SJSA1 (cell line): ENCODE measurements at regions not wholly inside any gene's neighbourhood (a gene's known extent, or its start where the extent isn't known, plus 50 kb on each side); places are given as distances from the start of the nearest gene placed in this dataset.

Source experiments
- DNase-seq, 2 experiments: peaks; one replicate each; pipeline ENCODE4 v3.0.0-alpha.2; 2015 to 2020; ENCODE audit warnings: low spot score in 2 of 2, low read depth in 1 of 2
- H3K27ac ChIP-seq: fragments of 250-450 bp; sonication (Bioruptor Pico); 2 replicates; pipeline ENCODE4 v1.5.1; 2020; ENCODE audit warnings: mild to moderate bottlenecking, moderate library complexity
- H3K27me3 ChIP-seq: fragments of 250-450 bp; sonication (Bioruptor Pico); replicated peaks from 2 replicates; pipeline ENCODE4 v1.5.1; 2020; ENCODE audit warnings: mild to moderate bottlenecking, moderate library complexity
- H3K36me3 ChIP-seq: fragments of 250-450 bp; sonication (Bioruptor Pico); 2 replicates; pipeline ENCODE4 v1.5.1; 2020; ENCODE audit warnings: mild to moderate bottlenecking
- H3K4me1 ChIP-seq: fragments of 250-450 bp; sonication (Bioruptor Pico); replicated peaks from 2 replicates; pipeline ENCODE4 v1.6.1; 2021; ENCODE audit warnings: mild to moderate bottlenecking
- H3K4me3 ChIP-seq: fragments of 250-450 bp; sonication (Bioruptor Pico); 2 replicates; pipeline ENCODE4 v1.5.1; 2020; ENCODE audit warnings: mild to moderate bottlenecking
- H3K9me3 ChIP-seq: fragments of 250-450 bp; sonication (Bioruptor Pico); replicated peaks from 2 replicates; pipeline ENCODE4 v1.5.1; 2020; ENCODE audit warnings: mild to moderate bottlenecking

- Histone ChIP-seq H3K4me3 (no peak overlapping the region), H3K27me3 (no peaks in the 10 kb centered on the region), H3K36me3 (no peaks in the 10 kb centered on the region), H3K9me3 (no peaks in the 10 kb centered on the region), H3K27ac (no peak overlapping the region), H3K4me1 (no peaks in the 10 kb centered on the region)
- DNase-seq, result no peak
Measured at GRCh38 chr11:80758787-80759186, 1318.0 kb upstream of the TENM4 start.

GRCh38 chr11:80748207-80748925 lies 1307.5 kb upstream of the TENM4 start:
- Histone ChIP-seq H3K4me3 (no peak overlapping the region), H3K27me3 (no peaks in the 10 kb centered on the region), H3K9me3 (no peaks in the 10 kb centered on the region), H3K36me3 (no peaks in the 10 kb centered on the region), H3K27ac (no peak overlapping the region), H3K4me1 (no peaks in the 10 kb centered on the region)
- DNase-seq, result no peak

- Histone ChIP-seq H3K27ac (no peak overlapping the region), H3K4me3 (no peak overlapping the region), H3K27me3 (no peaks in the 10 kb centered on the region), H3K9me3 (no peaks in the 10 kb centered on the region), H3K4me1 (no peaks in the 10 kb centered on the region), H3K36me3 (no peaks in the 10 kb centered on the region)
- DNase-seq, result no peak
Measured at GRCh38 chr11:80746300-80746699, 1305.5 kb upstream of the TENM4 start.

DNA sequence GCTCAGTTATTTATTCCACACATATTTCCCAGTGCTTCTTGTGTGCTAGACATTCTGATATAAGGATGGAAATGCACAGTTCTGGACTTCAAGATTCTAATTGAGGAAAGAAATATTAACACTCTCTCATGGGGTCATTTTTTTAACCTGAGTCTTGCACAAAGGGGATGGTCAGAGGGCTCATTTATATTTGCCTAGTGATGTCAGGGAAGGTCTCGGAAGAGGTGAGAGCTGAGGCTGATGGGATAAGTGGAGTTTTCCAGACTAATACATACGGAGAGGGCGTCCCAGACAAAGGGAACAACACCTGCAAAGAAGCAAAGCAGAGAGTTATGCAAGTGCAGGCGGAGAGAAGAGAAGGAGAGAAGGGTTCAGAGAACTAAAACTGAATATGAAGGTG lies 1304.6 kb upstream of the TENM4 start:
- Histone ChIP-seq H3K27ac (no peak overlapping the region), H3K4me3 (no peak overlapping the region), H3K4me1 (no peaks in the 10 kb centered on the region), H3K27me3 (no peaks in the 10 kb centered on the region), H3K36me3 (no peaks in the 10 kb centered on the region), H3K9me3 (no peaks in the 10 kb centered on the region)
- no peak for DNase-seq

DNA sequence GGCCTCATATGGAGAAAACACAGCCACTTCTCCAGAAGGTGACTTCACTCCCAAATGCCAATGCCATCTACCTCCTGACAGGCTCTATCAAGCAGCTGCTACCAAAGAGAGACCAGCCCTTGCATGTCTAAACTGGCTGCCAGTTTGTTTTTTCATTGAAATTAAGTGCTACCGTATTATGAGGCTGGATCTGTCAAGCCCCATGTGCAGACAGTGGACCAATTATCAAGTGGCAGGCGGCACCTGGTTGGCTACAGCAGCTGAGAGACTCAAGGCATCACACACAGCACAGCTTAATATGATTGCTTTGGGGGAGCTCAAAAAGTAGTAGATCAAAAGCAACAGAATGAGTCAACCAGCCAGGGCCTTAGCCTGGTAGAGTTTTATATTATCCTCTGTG lies 1293.0 kb upstream of the TENM4 start:
- Histone ChIP-seq H3K27me3 (no peaks in the 10 kb centered on the region), H3K4me1 (no peaks in the 10 kb centered on the region), H3K4me3 (no peak overlapping the region), H3K36me3 (no peaks in the 10 kb centered on the region), H3K9me3 (no peaks in the 10 kb centered on the region), H3K27ac (no peak overlapping the region)
- no peak for DNase-seq

GRCh38 chr11:80733361-80733760 lies 1292.5 kb upstream of the TENM4 start:
- Histone ChIP-seq H3K4me1 (no peaks in the 10 kb centered on the region), H3K9me3 (no peaks in the 10 kb centered on the region), H3K27me3 (no peaks in the 10 kb centered on the region), H3K27ac (no peak overlapping the region), H3K4me3 (no peak overlapping the region), H3K36me3 (no peaks in the 10 kb centered on the region)
- no peak for DNase-seq

GRCh38 chr11:80727315-80727714 lies 1286.5 kb upstream of the TENM4 start:
- no peak for DNase-seq
- H3K27me3 ChIP-seq, result no peaks in the 10 kb centered on the region
- H3K27ac ChIP-seq, result no peak overlapping the region
- no peaks in the 10 kb centered on the region for H3K4me1 ChIP-seq
- H3K4me3 ChIP-seq, result no peak overlapping the region
- H3K9me3 ChIP-seq, result no peaks in the 10 kb centered on the region
- no peaks in the 10 kb centered on the region for H3K36me3 ChIP-seq

DNA sequence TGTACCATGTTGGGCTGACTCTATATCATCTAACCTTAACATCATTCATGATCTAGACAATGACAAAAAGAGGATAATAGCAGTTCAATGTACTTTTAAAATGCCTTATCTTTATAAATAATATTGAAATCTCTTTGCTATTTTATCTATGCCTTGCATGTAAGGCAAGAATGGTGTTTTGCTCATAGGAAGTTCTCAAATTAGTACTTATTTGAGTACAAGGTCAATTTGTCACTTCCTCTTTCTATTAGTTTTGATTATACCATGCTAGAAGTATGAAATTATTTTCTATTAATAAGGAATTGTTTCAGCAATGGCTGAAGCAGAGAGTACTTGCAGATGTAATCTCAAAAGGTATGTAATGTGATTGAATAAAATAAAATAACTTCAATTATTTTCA lies 1285.4 kb upstream of the TENM4 start:
- no peaks in the 10 kb centered on the region for H3K27me3 ChIP-seq
- H3K4me3 ChIP-seq, result no peak overlapping the region
- H3K27ac ChIP-seq, result no peak overlapping the region
- DNase-seq, result no peak
- no peaks in the 10 kb centered on the region for H3K4me1 ChIP-seq
- no peaks in the 10 kb centered on the region for H3K9me3 ChIP-seq
- no peaks in the 10 kb centered on the region for H3K36me3 ChIP-seq

DNA sequence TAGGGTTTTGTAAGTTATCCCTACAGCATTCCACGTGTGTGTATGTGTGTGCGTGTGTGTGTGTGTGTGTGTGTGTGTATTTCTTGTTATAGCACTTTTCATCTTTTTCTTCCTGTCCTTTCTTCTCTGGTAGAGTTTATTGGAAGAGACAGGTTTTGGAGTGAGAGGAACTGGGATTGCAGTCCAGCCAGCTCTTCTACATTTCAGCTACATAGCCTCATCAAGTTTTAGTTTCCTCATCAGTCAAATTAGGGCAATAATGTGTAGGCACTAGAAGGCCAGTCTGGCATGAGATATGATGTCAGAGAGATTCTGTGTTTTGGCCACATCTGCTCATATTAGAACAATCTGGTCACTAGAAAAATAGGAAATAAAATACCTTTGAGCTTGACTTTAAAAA lies 1283.5 kb upstream of the TENM4 start:
- Histone ChIP-seq H3K9me3 (no peaks in the 10 kb centered on the region), H3K27me3 (no peaks in the 10 kb centered on the region), H3K4me1 (no peaks in the 10 kb centered on the region), H3K27ac (no peak overlapping the region), H3K4me3 (no peak overlapping the region), H3K36me3 (no peaks in the 10 kb centered on the region)
- no peak for DNase-seq

DNA sequence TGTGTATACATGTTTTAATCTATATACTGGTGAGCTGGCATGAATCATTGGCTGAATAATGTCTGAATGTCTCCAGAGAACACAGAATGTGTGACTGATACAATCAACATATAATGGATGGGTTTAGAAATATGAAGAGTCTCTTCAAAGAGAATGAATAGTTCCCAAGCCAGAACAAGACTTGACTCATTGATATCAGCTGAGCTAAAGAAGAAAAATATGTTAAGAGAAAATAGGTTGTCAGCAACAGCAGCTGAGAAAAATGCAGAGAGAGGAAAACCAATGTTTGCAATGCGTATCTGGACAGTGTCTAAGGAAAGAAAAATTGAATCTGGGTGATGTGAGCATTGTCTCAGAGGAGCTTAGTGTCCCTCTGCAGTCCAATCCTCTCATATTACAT lies 1281.8 kb upstream of the TENM4 start:
- no peaks in the 10 kb centered on the region for H3K36me3 ChIP-seq
- no peaks in the 10 kb centered on the region for H3K9me3 ChIP-seq
- no peak overlapping the region for H3K27ac ChIP-seq
- no peaks in the 10 kb centered on the region for H3K27me3 ChIP-seq
- DNase-seq, result no peak
- no peaks in the 10 kb centered on the region for H3K4me1 ChIP-seq
- no peak overlapping the region for H3K4me3 ChIP-seq

DNA sequence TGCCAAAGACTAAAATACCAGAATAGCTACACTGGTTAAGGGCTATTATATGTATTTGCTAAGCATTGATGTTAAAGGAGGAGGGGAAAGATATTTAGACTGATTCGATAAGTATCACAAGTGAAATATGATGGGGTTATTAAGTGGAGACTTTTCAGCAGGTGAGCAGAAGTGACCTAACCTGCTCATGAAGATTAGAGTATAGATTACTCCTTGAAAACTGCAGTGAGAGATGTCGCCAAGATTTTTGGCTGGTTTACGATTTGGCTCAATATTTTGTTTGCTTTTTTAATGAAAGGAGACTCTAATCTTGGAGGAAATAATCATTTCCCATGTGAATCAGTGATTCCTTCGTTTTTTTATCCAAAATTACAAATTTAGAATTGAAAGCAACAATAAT lies 1279.5 kb upstream of the TENM4 start:
- Histone ChIP-seq H3K4me1 (no peaks in the 10 kb centered on the region), H3K36me3 (no peaks in the 10 kb centered on the region), H3K27me3 (no peaks in the 10 kb centered on the region), H3K4me3 (no peak overlapping the region), H3K9me3 (no peaks in the 10 kb centered on the region), H3K27ac (no peak overlapping the region)
- no peak for DNase-seq

DNA sequence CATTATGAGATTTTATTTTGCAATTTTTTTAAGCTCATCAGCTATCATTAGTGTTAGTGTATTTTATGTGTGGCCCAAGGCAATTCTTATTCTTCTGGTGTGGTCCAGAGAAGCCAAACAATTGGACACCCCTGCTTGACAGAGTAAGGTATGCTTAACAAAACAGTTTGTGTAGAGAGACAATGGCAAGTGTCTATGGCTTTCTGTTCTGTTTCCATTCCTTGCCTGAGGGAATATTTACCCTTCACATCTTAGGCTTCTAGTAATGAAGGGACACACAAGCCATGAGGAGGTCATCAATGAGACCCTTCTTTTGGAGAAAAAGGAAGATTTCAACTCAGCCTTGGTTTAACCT lies 1278.4 kb upstream of the TENM4 start:
- no peak for DNase-seq
- H3K4me3 ChIP-seq, result no peak overlapping the region
- H3K9me3 ChIP-seq, result no peaks in the 10 kb centered on the region
- no peaks in the 10 kb centered on the region for H3K27me3 ChIP-seq
- no peaks in the 10 kb centered on the region for H3K36me3 ChIP-seq
- no peaks in the 10 kb centered on the region for H3K4me1 ChIP-seq
- H3K27ac ChIP-seq, result no peak overlapping the region

- Histone ChIP-seq H3K27ac (no peak overlapping the region), H3K4me3 (no peak overlapping the region), H3K4me1 (no peaks in the 10 kb centered on the region), H3K9me3 (no peaks in the 10 kb centered on the region), H3K36me3 (no peaks in the 10 kb centered on the region), H3K27me3 (no peaks in the 10 kb centered on the region)
- no peak for DNase-seq
Measured at GRCh38 chr11:80718611-80719291, 1277.9 kb upstream of the TENM4 start.

DNA sequence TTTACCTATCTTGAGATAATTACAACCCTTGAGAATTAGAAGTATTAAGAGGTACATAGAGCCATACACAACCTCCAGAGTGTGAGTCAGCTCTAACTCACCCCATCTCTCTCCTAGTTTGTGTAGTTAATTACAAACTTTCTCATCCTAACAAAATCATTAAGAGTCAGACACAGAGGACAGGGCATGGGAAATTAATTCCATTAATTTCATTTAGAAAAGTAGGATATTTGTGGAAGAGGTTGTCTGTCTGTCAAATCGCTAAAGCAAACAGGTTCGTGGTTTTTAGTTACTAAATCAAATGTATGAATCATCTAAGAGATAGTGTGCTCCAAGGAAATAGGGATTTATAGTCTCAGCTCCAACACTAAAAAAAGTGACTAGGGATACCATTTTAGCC lies 1261.4 kb upstream of the TENM4 start:
- no peaks in the 10 kb centered on the region for H3K4me1 ChIP-seq
- H3K27me3 ChIP-seq, result no peaks in the 10 kb centered on the region
- no peaks in the 10 kb centered on the region for H3K36me3 ChIP-seq
- no peak overlapping the region for H3K27ac ChIP-seq
- DNase-seq, result no peak
- no peak overlapping the region for H3K4me3 ChIP-seq
- no peaks in the 10 kb centered on the region for H3K9me3 ChIP-seq

DNA sequence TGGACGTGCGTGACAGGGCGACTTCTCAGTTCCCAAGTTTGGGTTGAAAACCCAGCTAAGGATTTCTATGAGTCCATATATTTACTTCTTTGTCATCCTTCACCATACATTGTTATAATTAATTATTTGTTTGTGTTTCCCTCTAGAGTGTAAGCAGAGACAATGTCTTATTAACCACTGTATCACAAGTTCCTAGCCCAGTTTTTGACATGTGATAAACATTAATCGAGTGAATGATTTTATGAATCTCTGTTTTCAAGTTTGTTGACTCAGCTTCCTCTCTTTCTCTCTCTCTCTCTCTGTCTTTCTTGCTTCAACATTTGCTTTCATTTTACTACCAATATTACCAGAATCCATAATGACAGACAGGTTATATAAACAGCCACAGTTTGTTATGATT lies 1259.6 kb upstream of the TENM4 start:
- Histone ChIP-seq H3K27ac (no peak overlapping the region), H3K27me3 (no peaks in the 10 kb centered on the region), H3K4me3 (no peak overlapping the region), H3K4me1 (no peaks in the 10 kb centered on the region), H3K36me3 (no peaks in the 10 kb centered on the region), H3K9me3 (no peaks in the 10 kb centered on the region)
- DNase-seq, result no peak
